Activated T-cell treated with anti-CD3 and anti-CD28 coated beads for 1 hour (primary cell): ENCODE measurements at regions not wholly inside any gene's neighbourhood (a gene's known extent, or its start where the extent isn't known, plus 50 kb on each side); places are given as distances from the start of the nearest gene placed in this dataset.
"Not testable (repeated sequence)": the region's sequence is repeated elsewhere in the genome, so short reads cannot be mapped to it uniquely, and the experiment has no call there.

Source experiments
- DNase-seq: peaks from one replicate; pipeline ENCODE4 v3.0.0-alpha.2; 2020; ENCODE audit warnings: low read depth

DNA sequence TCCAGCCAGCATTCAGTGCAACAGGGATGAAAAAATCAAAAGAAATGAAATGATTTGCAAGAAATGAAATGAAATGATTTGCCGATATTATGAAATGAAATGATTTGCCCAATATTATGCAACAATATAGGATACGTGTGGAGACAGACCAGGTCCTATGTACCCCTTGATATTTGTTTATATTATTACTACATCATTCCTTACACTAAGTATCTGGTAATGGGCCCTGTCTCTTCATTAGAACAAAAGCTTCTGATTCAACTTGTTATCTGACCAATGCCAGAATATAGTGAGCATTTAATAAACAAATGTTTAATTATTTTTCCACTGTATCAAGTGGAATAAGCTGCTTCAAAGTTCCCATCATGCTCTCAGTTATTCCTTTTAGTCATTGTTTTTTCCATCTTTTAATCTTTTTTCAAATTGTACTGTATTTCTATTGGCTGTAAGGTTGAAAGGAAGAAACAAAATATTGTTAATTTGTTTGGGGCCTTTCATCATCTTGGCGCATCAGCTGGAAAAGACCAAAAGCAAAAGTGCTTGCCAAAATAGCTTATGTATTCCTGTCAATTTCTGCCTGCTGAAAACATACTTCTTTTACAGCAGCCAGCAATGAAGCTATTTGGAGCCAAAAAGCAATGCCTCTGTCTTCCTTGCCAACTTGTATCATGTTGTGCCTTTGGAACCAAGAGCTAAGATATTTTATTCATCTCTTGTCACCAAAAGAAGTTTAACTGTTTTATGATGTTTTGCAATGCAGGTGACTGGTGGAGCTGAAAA, 2314.9 kb downstream of the LRRC4C start:
- no peak for DNase-seq

DNA sequence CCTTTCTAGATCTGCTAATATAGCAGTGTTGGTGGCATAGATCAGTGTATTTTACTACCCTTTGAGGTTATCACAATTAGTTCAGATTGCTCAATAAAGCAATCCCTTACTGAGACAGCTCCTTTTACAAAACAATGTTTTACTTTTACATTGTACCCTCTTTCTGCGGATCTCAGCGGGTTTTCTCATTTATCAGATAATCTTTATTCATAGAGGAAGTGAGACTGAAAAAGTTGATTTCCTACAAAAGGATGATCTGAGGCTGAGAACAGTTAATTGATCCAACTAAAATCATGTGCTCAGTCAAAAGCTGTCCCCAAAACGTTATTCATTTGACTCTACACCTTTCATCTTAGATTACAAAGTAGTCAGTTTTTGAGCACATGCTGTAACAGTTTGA, 2319.9 kb downstream of the LRRC4C start:
- DNase-seq: no peak

DNA sequence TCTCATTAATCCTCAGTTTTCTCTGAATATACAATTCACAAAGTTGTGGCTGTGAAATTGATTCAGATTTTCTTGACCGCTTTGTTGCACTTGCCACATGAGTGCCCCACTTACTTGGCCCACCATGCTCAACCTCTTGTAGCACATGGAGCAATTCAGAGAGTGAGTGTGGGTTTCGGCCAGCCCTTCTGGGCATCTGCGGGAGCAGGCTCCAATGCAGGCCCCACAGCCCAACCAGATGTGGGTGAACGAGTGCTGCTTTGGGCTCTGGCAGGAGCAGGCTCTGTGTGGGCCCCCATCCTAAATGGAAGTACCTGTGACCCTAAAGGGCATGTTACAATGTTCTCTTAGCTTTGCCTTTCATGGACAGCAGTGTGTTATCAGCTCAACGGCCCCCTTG, 2338.6 kb downstream of the LRRC4C start:
- DNase-seq: no peak

DNA sequence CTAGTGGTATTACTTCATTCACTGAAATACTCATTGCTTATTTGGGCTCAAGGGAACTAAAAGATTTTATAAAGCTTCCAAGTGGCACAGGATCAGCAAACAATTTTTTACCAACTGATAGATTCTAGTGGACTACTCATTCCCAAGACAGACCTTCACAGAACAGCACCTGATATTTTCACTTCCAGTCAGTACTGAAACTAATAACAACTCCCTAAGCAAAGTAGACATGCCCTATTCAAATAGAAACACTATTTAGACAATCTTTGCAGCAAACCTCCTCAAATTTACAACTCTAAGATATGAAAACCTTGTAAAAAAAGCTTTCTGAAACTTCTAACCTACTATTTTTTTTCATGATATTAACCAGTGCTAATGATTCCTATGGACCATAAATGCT, 2345.8 kb downstream of the LRRC4C start:
- no peak for DNase-seq

DNA sequence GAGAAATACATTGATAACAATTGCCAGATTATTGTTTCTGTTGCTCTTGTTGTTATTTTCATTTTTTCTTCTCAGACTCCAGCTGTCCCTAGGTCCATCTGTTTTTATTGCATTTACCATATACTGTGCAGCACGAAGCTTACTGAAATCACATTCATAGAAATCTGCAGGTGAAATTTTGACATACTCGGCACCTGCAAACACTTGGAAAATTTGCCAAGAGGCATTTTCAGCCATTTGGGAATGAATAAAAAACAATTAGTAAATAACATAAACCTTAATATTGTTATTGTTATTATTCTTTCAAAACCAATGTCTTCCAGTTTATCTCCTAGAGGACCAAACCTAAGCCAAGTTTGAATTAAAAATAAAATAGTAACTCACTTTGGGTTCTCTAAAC, 2357.2 kb downstream of the LRRC4C start:
- DNase-seq: no peak

DNA sequence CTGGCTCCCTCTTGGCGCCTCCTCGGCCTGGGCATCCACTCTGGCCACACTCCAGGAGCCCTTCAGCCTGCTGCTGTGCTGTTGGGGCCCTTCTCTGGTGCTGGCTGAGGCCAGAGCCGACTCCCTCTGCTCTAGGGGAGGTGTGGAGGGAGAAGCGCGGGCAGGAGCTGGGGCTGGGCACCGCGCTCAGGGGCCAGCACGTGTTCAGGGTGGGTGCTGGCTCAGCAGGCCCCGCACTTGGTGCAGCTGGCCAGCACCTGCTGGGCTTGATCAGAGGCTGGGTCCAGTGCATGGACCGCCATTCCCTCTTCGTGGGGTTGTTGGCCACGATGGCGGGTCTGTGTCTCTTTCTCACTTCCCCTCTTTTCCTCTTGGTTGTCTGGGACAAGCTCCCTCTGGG, 2381.0 kb downstream of the LRRC4C start:
- no peak for DNase-seq

DNA sequence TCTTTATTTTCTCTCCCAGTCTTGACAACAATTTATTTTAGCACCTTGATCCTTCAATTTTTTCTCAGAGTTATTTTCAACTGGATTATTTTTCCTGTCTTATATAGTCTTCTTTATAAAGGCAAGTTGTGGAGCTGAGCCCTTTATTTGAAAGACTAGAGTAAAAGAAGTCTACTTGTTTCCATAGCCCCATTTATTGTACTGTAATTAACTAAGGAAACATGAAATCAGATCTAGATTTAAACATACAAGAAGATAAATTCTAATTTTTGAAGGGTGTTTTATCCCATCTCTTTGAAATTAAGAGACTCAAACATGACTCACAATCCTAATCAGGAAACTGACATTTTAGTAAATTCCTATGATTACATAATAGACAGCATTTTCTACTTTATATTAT, 2421.8 kb downstream of the LRRC4C start:
- DNase-seq: no peak

DNA sequence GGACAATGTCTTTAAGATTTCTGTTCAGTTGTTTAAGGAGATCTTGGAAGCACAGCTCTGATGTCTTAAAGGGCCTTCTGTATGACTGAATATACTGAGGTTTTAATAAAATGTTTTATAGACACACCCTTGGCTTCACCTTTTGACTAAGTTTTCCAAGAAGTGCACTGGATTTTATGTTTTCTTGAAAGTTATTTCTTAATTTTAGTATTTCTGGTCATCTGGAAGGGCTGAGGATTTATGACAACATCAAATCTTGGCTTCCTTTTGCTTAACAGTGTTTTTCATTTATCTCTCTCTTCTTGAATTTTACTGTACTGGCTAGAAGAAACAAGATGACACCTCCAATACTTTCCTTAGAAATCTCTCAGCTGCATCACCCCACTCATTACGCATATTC, 2423.4 kb downstream of the LRRC4C start:
- no peak for DNase-seq

DNA sequence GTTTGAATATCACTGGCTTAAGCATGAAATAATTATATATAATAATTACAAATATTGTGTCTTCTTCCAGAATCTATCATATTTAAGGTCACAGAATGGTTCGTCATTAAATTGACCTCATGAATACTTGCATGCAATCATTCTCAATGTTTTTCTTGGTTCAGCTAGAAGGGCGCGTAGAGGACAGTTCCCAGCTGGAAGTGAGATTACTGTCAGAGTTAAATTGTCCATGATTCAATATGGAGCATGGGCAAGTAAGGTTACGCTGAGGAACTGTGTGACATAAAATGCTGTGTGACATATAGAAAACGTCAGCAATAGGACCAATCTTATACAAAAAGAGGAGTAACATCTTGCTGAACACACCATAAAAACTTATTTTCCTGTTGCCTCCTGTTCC, 2423.5 kb upstream of the RAG2 start:
- no peak for DNase-seq

DNA sequence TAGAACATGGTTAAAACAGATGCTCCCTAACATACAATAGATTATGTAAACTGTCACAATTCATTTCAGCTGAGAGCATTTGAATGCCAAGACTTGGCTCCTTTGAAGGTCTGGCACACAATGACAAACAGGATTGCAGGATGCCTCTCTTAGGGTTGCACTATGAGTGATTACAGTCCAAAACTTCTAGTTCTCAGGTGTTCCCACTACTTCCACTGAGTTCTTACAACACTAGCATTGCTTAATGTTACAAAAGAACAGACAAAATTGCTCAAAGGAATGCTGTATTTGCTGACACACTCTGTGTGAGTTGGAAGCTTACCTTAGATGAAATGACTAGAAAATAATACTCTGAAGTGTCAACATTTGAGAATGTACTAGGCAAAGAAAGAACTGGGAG, 2413.8 kb upstream of the RAG2 start:
- DNase-seq: no peak

DNA sequence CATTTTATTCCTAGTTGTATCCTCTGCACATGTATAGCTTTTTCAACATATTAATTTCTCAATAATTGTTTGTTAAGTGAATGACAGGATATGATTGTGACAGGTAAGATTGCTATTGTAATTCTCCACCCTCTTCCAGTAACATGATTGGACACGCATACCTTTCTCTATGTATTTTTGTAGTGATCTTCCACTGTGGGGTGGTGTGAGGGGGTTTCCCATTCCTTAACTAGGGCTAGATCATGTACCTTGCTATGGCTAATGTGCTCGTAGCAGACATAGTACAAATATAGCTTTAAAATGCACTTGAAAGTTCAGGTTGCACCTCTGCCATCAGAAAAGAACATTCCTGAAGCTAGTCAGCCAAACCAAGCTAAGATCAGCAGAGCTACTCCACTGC, 2392.8 kb upstream of the RAG2 start:
- DNase-seq: no peak

DNA sequence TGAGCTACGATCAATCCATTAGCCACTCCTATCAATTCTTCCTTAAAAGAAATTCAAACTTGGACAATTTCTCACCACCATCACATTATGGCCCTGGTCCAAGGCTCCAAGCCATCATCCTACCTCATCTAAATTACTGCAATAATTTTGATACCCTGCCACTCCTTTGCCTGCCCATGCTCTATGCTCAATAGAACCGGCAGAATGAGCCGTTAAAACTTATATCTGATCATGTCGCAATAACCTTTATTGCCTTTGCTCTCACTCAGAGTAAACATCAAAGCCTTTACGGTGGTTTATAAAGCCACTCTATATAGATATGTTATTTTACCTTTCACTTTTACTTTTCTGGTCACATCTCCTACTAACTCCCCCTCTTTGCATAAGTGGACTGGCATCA, 2392.1 kb upstream of the RAG2 start:
- no peak for DNase-seq

DNA sequence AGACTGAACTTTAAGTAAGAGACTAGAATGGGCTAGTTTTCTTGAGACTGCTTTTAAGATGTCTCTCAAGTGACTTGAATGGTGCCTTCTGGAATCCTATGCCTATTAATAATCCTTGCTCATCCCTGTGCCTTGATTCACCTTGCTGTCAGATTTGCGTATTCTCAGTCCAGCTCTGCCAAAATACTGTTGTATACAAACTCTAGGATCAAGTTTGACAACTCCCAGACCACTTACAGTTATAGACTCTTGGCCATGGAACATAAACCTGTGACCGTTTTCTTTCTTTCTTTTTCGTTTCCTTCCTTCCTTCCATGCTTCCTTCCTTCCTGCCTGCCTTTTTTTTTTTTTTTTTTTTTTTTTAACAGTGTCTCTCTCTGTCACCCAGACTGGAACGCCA, 2390.9 kb upstream of the RAG2 start:
- no peak for DNase-seq

DNA sequence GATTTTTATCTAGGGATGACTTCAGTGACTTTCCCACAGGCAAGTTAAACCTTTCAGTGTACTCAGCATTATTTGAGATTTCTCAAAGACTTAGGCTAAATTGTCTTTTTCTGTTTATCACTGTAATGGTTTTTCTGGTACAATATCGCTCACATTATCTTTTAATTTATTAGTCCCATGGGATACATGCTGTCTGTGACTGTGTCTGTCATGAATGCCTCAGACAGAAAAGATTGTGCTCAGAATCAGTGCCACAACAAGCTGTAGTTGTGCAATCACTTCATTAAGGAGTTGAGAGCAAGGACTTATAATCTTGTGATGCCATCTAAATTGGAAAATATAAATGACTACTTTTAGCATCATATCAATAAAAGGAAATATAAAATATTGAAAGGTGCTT, 2374.2 kb upstream of the RAG2 start:
- DNase-seq: no peak

DNA sequence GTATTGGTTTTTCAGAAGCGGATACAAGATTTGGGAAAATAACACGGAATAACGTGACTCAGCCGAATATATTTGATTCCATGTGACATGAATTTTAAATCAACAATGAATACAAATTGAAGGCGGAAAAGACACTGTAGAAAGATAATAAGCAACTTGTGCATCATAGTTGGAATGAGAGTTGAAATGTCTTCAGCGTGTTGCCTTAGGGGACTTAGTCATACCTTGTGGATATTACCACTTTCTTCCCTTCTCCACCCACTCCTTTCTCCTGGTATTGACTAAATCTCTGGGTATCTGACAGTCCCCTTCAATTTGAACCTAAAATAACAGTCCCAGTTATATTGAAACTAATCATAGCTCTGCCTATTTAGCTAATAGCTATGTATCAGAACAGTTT, 2373.1 kb upstream of the RAG2 start:
- no peak for DNase-seq

DNA sequence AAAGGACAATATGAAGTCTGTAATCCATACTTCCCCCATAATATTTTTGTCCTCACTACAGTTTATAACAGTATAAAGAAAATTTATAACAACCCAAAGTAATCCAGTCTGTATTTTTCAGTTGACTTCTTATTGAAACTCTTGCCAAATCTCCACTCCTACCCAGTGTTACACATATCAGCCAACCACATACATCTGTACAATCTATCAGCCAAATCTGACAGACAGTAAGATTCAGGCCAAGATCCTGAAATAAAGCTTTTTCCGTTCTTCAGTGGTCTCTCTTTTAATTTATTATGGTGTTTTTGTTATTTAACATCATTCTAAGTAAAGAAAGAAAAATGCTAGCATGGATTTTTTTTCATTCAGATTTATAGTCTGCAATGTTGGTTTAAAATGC, 2370.9 kb upstream of the RAG2 start:
- DNase-seq: no peak

DNA sequence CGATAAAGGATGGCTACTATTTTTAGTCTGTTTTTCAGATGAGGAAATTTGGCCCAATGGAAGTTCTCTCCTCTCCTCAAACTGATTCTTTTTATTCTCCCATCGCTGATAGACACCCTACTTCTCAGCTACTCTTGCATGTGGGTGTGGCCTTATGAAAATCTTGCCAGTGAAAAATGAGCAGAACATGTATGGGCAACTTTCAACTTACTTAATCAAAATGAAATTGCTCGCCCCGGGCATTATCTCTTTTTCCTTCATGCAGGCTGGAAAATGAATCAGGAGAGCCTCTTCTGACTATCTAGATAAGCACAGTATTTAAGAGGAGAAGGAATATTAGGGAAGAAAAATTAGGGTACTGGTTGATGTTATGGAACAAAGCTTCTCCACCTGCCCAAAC, 2354.7 kb upstream of the RAG2 start:
- DNase-seq: no peak

DNA sequence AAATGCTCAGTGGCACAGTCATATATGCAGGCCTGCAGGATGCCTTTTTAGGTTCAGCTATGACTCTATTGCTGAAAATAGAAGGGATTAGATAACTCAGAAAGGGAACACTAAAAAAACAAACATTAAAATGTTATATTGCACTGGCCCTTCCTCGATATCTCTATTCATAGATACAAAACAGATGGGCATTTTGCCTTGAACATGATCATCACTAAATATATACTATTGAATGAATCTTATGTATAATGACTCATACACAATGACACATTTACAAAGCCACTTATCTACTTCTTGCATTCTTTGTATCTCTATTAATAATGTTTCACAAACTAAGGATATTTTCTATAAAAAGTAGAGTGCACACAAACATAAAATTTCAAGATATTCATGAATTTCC, 2352.8 kb upstream of the RAG2 start:
- DNase-seq: no peak

DNA sequence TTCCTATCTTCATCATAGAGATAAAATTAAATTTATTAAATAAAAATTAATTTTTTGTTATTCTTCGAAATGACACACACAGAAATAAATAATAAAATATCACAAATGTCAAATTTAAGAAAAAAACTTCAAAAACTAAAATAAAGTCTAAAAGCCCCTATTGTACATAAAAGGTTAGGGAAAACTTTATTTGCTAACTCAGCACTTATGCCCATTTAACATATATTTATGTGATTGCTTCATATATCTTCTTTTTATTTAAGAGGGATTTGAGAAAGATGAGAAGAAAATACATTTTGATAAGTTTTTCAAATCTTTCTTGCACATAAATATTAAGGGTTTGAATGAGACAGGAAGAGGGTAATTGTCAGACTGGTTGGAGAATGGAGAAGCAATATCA, 2350.4 kb upstream of the RAG2 start:
- DNase-seq: no peak

DNA sequence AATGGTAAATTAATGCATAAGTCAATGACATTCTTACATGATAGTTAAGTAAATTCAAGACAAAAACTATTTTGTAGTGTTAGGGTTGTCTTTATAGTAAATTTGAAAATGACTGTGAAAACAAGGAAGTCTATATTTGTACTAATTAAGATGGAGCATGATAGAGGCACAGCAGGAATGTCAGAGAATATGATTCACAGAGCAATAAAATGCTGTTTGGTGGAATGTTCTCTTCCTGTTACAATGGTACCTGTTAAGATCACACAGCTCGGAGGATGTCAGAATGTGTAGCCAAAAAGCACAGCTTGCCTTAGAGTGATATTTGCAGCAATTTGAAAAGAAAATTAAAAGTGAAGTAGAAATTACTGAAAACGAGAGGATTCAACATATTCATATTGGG, 2339.7 kb upstream of the RAG2 start:
- no peak for DNase-seq

DNA sequence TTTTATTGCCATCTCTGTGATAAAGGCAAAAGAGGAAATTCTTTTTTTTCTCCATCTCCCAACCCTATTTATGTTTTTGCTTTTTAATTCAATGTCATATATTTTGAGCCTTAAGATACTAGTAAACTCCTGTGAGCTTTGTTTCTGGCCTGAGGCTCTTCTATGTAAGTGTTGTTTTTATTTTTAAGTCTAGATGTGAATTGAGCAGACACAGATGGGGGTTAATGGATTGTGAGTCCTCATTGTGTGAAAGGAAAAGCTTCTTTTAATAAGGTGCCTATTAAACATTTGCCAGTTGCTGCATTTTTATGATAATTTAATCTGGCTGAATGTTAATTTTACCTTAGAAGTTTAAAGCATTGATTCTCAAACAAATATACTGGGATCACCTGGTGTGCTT, 2337.9 kb upstream of the RAG2 start:
- DNase-seq: no peak

DNA sequence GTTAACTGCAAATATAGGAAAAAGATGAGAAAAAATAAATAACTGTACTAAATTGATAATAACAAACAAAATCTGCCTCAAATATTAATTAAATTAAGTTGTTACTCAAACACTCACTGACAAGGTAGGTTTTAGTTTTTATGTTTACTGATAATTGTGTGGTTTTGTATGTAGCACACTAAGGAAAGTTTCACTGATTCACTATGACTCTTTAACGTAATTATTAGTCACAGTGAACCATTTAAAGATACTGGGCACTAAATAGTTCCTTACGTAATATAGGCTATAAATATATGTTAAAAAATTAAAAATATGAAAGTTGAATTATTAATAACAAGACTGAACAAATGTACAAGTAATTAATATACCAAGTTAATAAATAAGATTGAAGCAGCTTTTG, 2330.0 kb upstream of the RAG2 start:
- DNase-seq: no peak

DNA sequence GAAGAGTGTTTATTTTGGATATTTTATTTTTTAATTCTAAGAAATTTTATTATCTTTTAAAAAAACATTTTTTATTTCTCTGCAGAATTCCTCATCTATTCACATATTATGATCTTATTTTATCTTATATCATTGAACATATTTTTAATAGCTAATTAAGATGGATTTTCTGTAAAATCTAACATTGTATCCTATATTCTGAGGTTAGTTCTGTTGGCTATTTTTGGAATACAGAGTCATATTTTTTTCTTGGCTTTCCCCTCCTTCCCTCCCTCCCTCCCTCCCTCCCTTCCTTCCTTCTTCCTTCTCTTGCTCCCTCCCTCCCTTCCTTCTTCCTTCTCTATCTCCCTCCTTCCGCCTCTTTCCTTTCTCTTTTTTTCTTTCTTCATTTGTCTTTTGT, 2326.6 kb upstream of the RAG2 start:
- no peak for DNase-seq

DNA sequence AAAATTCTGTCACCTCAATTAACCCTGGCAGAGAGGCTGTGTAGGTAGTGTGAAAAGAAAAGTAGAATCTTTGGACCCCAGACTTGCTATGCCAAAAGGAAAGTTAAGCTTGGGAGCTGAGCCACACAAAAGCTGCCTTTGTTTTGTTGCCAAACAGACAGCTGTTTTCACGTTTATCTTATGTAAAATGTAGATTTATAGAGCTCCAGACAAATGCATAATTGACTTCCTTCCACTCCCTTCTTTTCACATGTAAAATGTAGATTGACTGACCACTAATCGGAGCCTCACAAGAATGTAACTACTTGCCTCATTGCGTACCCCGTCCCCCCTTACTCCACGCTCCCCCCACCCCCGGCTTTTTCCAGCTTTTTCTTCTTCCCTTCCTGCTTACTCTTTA, 2302.2 kb upstream of the RAG2 start:
- no peak for DNase-seq

DNA sequence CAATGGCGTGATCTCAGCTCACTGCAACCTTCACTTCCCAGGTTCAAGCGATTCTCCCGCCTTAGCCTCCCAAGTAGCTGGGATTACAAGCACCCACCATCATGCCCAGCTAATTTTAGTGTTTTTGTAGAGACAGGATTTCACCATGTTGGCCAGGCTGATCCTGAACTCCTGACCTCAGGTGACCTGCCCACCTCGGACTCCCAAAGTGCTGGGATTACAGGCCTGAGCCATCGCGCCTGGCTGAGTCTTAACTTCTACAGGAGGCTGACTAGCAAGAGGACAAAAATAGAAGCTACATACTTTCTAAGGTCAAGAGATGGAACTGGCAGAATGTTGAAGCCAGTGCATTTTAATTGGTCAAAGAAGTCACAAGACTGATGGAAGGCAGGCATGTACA, 2296.2 kb upstream of the RAG2 start:
- DNase-seq: not testable (repeated sequence)
